Neural progenitor cell (in vitro differentiated cells): ENCODE measurements at regions not wholly inside any gene's neighbourhood (a gene's known extent, or its start where the extent isn't known, plus 50 kb on each side); places are given as distances from the start of the nearest gene placed in this dataset.

Experiments
- DNase-seq: peaks from one replicate; pipeline ENCODE4 v3.0.0-alpha.2; 2016; ENCODE audit warnings: low spot score
- H2AFZ ChIP-seq: fragments of 200-600 bp; sonication (generic); replicated peaks from 2 replicates; pipeline ENCODE4 v1.6.1; 2016; ENCODE audit warnings: antibody characterized with exemption
- H3F3A ChIP-seq: fragments of 200-600 bp; sonication (generic); 2 replicates; pipeline ENCODE4 v1.6.1; 2016; ENCODE audit warnings: antibody characterized with exemption, low read depth
- H3K27ac ChIP-seq: fragments of 200-600 bp; sonication (generic); 2 replicates; pipeline ENCODE4 v1.5.1; 2016; ENCODE audit warnings: mild to moderate bottlenecking
- H3K27me3 ChIP-seq: fragments of 200-600 bp; sonication (generic); 2 replicates; pipeline ENCODE4 v1.6.1; 2016; ENCODE audit warnings: mild to moderate bottlenecking, moderate library complexity
- H3K36me3 ChIP-seq: fragments of 200-600 bp; sonication (generic); 2 replicates; pipeline ENCODE4 v1.5.1; 2016
- H3K4me1 ChIP-seq: fragments of 200-600 bp; sonication (generic); 2 replicates; pipeline ENCODE4 v1.6.1; 2016; ENCODE audit warnings: mixed run types
- H3K4me2 ChIP-seq: fragments of 200-600 bp; sonication (generic); 2 replicates; pipeline ENCODE4 v1.6.1; 2016
- H3K4me3 ChIP-seq: fragments of 200-600 bp; sonication (generic); 2 replicates; pipeline ENCODE4 v1.5.1; 2016
- H3K79me2 ChIP-seq: fragments of 200-600 bp; sonication (generic); 2 replicates; pipeline ENCODE4 v1.6.1; 2016; ENCODE audit warnings: low read depth
- H3K9ac ChIP-seq: fragments of 200-600 bp; sonication (generic); 2 replicates; pipeline ENCODE4 v1.6.1; 2016
- H3K9me3 ChIP-seq: fragments of 200-600 bp; sonication (generic); 2 replicates; pipeline ENCODE4 v1.5.1; 2016; ENCODE audit warnings: low read depth
- H4K20me1 ChIP-seq: fragments of 200-600 bp; sonication (generic); 2 replicates; pipeline ENCODE4 v1.6.1; 2016; ENCODE audit warnings: low read depth
- H3K27ac Mint-ChIP-seq: 3 replicates; pipeline ENCODE4 v1.8.0; 2021; ENCODE audit warnings: mixed read lengths
- H3K27me3 Mint-ChIP-seq: 2 replicates; pipeline ENCODE4 v1.8.0; 2022; ENCODE audit warnings: low read depth, mild to moderate bottlenecking, inconsistent platforms, moderate library complexity, mixed read lengths; ENCODE audit not compliant: insufficient read depth
- H3K36me3 Mint-ChIP-seq: 3 replicates; pipeline ENCODE4 v1.8.0; 2021; ENCODE audit warnings: mixed read lengths
- H3K4me1 Mint-ChIP-seq: 3 replicates; pipeline ENCODE4 v1.8.0; 2021; ENCODE audit warnings: mixed read lengths
- H3K4me3 Mint-ChIP-seq: 3 replicates; pipeline ENCODE4 v1.8.0; 2021; ENCODE audit warnings: mild to moderate bottlenecking, moderate library complexity, mixed read lengths
- H3K9me3 Mint-ChIP-seq: 3 replicates; pipeline ENCODE4 v1.8.0; 2020; ENCODE audit warnings: mixed read lengths
- EZH2 ChIP-seq: fragments of 200-600 bp; sonication (generic); IDR thresholded peaks from 2 replicates; pipeline ENCODE4 v1.6.1; 2017; ENCODE audit warnings: antibody characterized with exemption, mild to moderate bottlenecking, moderate library complexity
- EZH2phosphoT487 ChIP-seq: fragments of 200-600 bp; sonication (generic); IDR thresholded peaks from 2 replicates; pipeline ENCODE4 v1.6.1; 2017; ENCODE audit warnings: antibody characterized with exemption
- TF ChIP-seq, protein P1 (sequence below): fragments of 200-600 bp; sonication (generic); IDR thresholded peaks from 2 replicates; pipeline ENCODE4 v1.5.1; 2017; ENCODE audit warnings: antibody characterized with exemption, mild to moderate bottlenecking

GRCh38 chr2:107462181-107462580 is 364.5 kb upstream of the RGPD4 start:
- no peaks in the 10 kb centered on the region for H3K4me1 ChIP-seq
- TF ChIP-seq, protein P1, sequence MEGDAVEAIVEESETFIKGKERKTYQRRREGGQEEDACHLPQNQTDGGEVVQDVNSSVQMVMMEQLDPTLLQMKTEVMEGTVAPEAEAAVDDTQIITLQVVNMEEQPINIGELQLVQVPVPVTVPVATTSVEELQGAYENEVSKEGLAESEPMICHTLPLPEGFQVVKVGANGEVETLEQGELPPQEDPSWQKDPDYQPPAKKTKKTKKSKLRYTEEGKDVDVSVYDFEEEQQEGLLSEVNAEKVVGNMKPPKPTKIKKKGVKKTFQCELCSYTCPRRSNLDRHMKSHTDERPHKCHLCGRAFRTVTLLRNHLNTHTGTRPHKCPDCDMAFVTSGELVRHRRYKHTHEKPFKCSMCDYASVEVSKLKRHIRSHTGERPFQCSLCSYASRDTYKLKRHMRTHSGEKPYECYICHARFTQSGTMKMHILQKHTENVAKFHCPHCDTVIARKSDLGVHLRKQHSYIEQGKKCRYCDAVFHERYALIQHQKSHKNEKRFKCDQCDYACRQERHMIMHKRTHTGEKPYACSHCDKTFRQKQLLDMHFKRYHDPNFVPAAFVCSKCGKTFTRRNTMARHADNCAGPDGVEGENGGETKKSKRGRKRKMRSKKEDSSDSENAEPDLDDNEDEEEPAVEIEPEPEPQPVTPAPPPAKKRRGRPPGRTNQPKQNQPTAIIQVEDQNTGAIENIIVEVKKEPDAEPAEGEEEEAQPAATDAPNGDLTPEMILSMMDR, result no peak
- TF ChIP-seq EZH2 (no peak), EZH2phosphoT487 (no peak)
- no peak overlapping the region for H3K4me3 ChIP-seq
- Mint-ChIP-seq H3K36me3 (no peaks in the 10 kb centered on the region), H3K27ac (no peak overlapping the region), H3K4me3 (no peak overlapping the region), H3K4me1 (peaks cover 15% of the 10 kb centered on the region), H3K9me3 (peaks cover 6% of the 10 kb centered on the region), H3K27me3 (peaks cover 4% of the 10 kb centered on the region)
- no peaks in the 10 kb centered on the region for H3K36me3 ChIP-seq
- no peaks in the 10 kb centered on the region for H4K20me1 ChIP-seq
- H3F3A ChIP-seq, result no peaks in the 10 kb centered on the region
- no peaks in the 10 kb centered on the region for H3K9me3 ChIP-seq
- DNase-seq, result no peak
- no peak overlapping the region for H3K27ac ChIP-seq
- no peaks in the 10 kb centered on the region for H3K79me2 ChIP-seq
- H3K9ac ChIP-seq, result no peak overlapping the region
- no peak overlapping the region for H3K4me2 ChIP-seq
- H2AFZ ChIP-seq, result no peak overlapping the region
- H3K27me3 ChIP-seq, result no peaks in the 10 kb centered on the region

DNA sequence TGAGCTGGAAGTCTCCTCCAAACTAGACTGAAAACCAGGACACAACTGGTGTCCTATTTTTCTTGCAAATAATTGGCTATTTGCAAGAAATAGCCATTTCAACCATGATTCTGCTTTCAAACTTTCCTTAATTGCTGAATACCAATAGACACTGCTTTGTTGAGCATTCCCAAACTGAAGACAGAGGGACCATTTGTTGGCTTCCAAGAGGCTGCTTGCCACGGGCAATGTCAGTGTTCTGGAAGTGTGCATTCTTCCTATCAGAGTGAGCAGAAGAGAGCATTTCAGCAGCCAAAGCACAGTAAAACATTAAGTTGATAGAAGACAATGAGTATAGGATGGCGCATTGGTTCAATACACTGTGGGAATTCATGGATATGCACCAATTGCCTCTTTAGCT is 360.5 kb upstream of the RGPD4 start:
- Mint-ChIP-seq H3K27me3 (peaks cover 4% of the 10 kb centered on the region), H3K9me3 (peaks cover 5% of the 10 kb centered on the region), H3K4me1 (no peaks in the 10 kb centered on the region), H3K36me3 (no peaks in the 10 kb centered on the region), H3K27ac (no peak overlapping the region), H3K4me3 (no peak overlapping the region)
- Histone ChIP-seq H3K36me3 (no peaks in the 10 kb centered on the region), H2AFZ (peak overlapping the region; percentile 34), H4K20me1 (no peaks in the 10 kb centered on the region), H3F3A (no peaks in the 10 kb centered on the region), H3K4me3 (no peak overlapping the region), H3K9ac (no peak overlapping the region), H3K9me3 (no peaks in the 10 kb centered on the region), H3K27ac (no peak overlapping the region), H3K79me2 (no peaks in the 10 kb centered on the region), H3K4me1 (no peaks in the 10 kb centered on the region), H3K4me2 (no peak overlapping the region), H3K27me3 (no peaks in the 10 kb centered on the region)
- DNase-seq, result no peak
- TF ChIP-seq, protein P1, result no peak
- no peak for TF ChIP-seq EZH2phosphoT487
- TF ChIP-seq EZH2, result no peak

- no peak overlapping the region for H3K9ac ChIP-seq
- no peak overlapping the region for H3K27ac Mint-ChIP-seq
- H3K9me3 Mint-ChIP-seq, result peaks cover 2% of the 10 kb centered on the region
- H3K4me1 ChIP-seq, result no peaks in the 10 kb centered on the region
- no peaks in the 10 kb centered on the region for H3K79me2 ChIP-seq
- TF ChIP-seq EZH2phosphoT487 (no peak), EZH2 (no peak)
- TF ChIP-seq, protein P1, result no peak
- no peaks in the 10 kb centered on the region for H3K4me1 Mint-ChIP-seq
- H3K36me3 Mint-ChIP-seq, result no peaks in the 10 kb centered on the region
- no peak overlapping the region for H3K4me2 ChIP-seq
- H3K9me3 ChIP-seq, result no peaks in the 10 kb centered on the region
- peaks cover 2% of the 10 kb centered on the region for H3K27me3 Mint-ChIP-seq
- no peaks in the 10 kb centered on the region for H3F3A ChIP-seq
- H3K4me3 Mint-ChIP-seq, result no peak overlapping the region
- no peaks in the 10 kb centered on the region for H3K27me3 ChIP-seq
- no peak overlapping the region for H3K27ac ChIP-seq
- peak overlapping the region; percentile 34 for H2AFZ ChIP-seq
- no peaks in the 10 kb centered on the region for H3K36me3 ChIP-seq
- no peak for DNase-seq
- no peak overlapping the region for H3K4me3 ChIP-seq
- no peaks in the 10 kb centered on the region for H4K20me1 ChIP-seq
These were observed 359.5 kb upstream of the RGPD4 start for GRCh38 chr2:107466984-107467773.
